Endothelial cell of umbilical vein (primary cell): ENCODE measurements at regions not wholly inside any gene's neighbourhood (a gene's known extent, or its start where the extent isn't known, plus 50 kb on each side); places are given as distances from the start of the nearest gene placed in this dataset.

Experiments
- CTCF ChIP-seq, 2 donors: IDR thresholded peaks; 1 replicate in 1 of 2; 2 replicates in 1 of 2; pipeline ENCODE4 v1.5.1; 2011; ENCODE audit warnings: low read length in 2 of 2, mild to moderate bottlenecking in 2 of 2, moderate library complexity in 2 of 2, control low read depth in 1 of 2, inconsistent platforms in 1 of 2, low read depth in 1 of 2; ENCODE audit not compliant: insufficient read depth in 1 of 2; ENCODE audit errors: extremely low read depth in 1 of 2
- MAX ChIP-seq: IDR thresholded peaks from 2 replicates; pipeline ENCODE4 v1.6.1; 2011; ENCODE audit not compliant: insufficient read depth, insufficient read length
- POLR2A ChIP-seq: IDR thresholded peaks from 2 replicates; pipeline ENCODE4 v1.6.1; 2012; ENCODE audit warnings: low read depth, mild to moderate bottlenecking, control low read depth, low read length

GRCh38 chr1:29974316-29974724 is 738.0 kb downstream of the PTPRU start:
- TF ChIP-seq CTCF (IDR thresholded peaks at IDR 0.05; ENCODE audit: extremely low read depth in 1 of 2, insufficient read depth in 1 of 2, low read depth in 1 of 2, low read length in 2 of 2): no peak
- no peak for TF ChIP-seq POLR2A
- no peak for TF ChIP-seq MAX
